Right lobe of liver (tissue), 6 donors: ENCODE measurements at regions not wholly inside any gene's neighbourhood (a gene's known extent, or its start where the extent isn't known, plus 50 kb on each side); places are given as distances from the start of the nearest gene placed in this dataset.

Source experiments
- ATAC-seq, 4 donors: fragments of 200-7000 bp; cut with Tn5 transposase; one replicate each; pipeline ENCODE4 v1.9.1; 2020; ENCODE audit warnings: mild to moderate bottlenecking in 4 of 4, moderate library complexity in 4 of 4
- DNase-seq, 3 donors: peaks; one replicate each; pipeline ENCODE4 v3.0.0-alpha.2; 2020
- H3K27ac ChIP-seq, 3 donors: fragments of 200-600 bp; one replicate each; pipeline ENCODE4 v1.8.0; 2022
- H3K27me3 ChIP-seq, 2 donors: fragments of 200-600 bp; one replicate each; pipeline ENCODE4 v1.8.0; 2022
- H3K36me3 ChIP-seq, 4 donors: fragments of 200-600 bp; sonication (generic) in 1 of 4; one replicate each; pipeline versions ENCODE4 v1.5.1 to v1.8.0; 2017 to 2022; ENCODE audit warnings: control low read depth in 1 of 4
- H3K4me1 ChIP-seq, 4 donors: fragments of 200-600 bp; sonication (generic) in 1 of 4; one replicate each; pipeline versions ENCODE4 v1.5.1 to v1.8.0; 2017 to 2022; ENCODE audit warnings: control low read depth in 1 of 4
- H3K4me3 ChIP-seq, 3 donors: fragments of 200-600 bp; one replicate each; pipeline ENCODE4 v1.8.0; 2022
- H3K9me3 ChIP-seq, 4 donors: fragments of 200-600 bp; sonication (generic) in 1 of 4; one replicate each; pipeline versions ENCODE4 v1.5.1 to v1.8.0; 2017 to 2022; ENCODE audit warnings: control low read depth in 1 of 4
- CTCF ChIP-seq, 4 donors: fragments of 200-600 bp in 3 of 4; fragments of 450-650 bp in 1 of 4; IDR thresholded peaks; one replicate each; pipeline versions ENCODE4 v1.5.1 to v1.8.0; 2016 to 2022; ENCODE audit warnings: antibody characterized with exemption in 4 of 4, mild to moderate bottlenecking in 2 of 4
- POLR2A ChIP-seq: fragments of 450-650 bp; IDR thresholded peaks from one replicate; pipeline ENCODE4 v1.6.1; 2017; ENCODE audit warnings: antibody characterized with exemption, mild to moderate bottlenecking
- WGBS: methylation state at CpG from one replicate; pipeline ENCODE4 v1.1.6; 2018; ENCODE audit warnings: low coverage, low lambda C conversion rate; ENCODE audit not compliant: insufficient coverage; ENCODE audit errors: missing lambda C conversion rate; 5-methylcytosine and 5-hydroxymethylcytosine counted together
- intact Hi-C, 2 donors: fragments of 100-400 bp; cut with DNase I; formaldehyde crosslinking; loops; one replicate each; pipeline versions ENCODE4 v1.11.2 to v1.14.1; 2022
- donor health status: DM: no; HTN: yes; CAD: no.
- donor health status: DM: no; HTN: no; CAD: no.
- donor health status: DM: no; HTN: no; CAD: no.
- donor health status: DM: no; HTN: yes; CAD: no.
- donor health status: DM: no; HTN: yes; CAD: no.

- Histone ChIP-seq H3K4me1 (no peaks in the 10 kb centered on the region), H3K27ac (no peak overlapping the region), H3K4me3 (no peak overlapping the region), H3K9me3 (no peaks in the 10 kb centered on the region), H3K36me3 (no peaks in the 10 kb centered on the region), H3K27me3 (no peaks in the 10 kb centered on the region)
- ATAC-seq (no peak), DNase-seq (no peak)
- WGBS, result 73% methylated on average over 1 of the region's 1 CpG
- intact Hi-C loops, result no loop called here
- no peak for TF ChIP-seq CTCF (IDR thresholded peaks at IDR 0.05)
- no peak for TF ChIP-seq POLR2A
Measured at GRCh38 chr5:57948091-57948490, 465.5 kb upstream of the ACTBL2 start.

- Histone ChIP-seq H3K4me1 (no peaks in the 10 kb centered on the region), H3K9me3 (no peaks in the 10 kb centered on the region), H3K4me3 (no peak overlapping the region), H3K27ac (no peak overlapping the region), H3K36me3 (no peaks in the 10 kb centered on the region), H3K27me3 (no peaks in the 10 kb centered on the region)
- DNase-seq (no peak), ATAC-seq (no peak)
- TF ChIP-seq POLR2A (no peak), CTCF (IDR thresholded peaks at IDR 0.05) (no peak)
- intact Hi-C loops, result no loop called here
- 77% methylated on average over 5 of the region's 5 CpGs for WGBS
Measured at GRCh38 chr5:57947181-57947580, 464.6 kb upstream of the ACTBL2 start.

GRCh38 chr5:57940879-57941278 is 458.3 kb upstream of the ACTBL2 start:
- no peaks in the 10 kb centered on the region for H3K36me3 ChIP-seq
- ATAC-seq, result no peak

GRCh38 chr5:57940236-57940635 is 457.6 kb upstream of the ACTBL2 start:
- 87% methylated on average over 3 of the region's 3 CpGs for WGBS
- no peak for DNase-seq
- no peak for TF ChIP-seq CTCF (IDR thresholded peaks at IDR 0.05)
- TF ChIP-seq POLR2A, result no peak
- intact Hi-C loops, result no loop called here
- Histone ChIP-seq H3K36me3 (no peaks in the 10 kb centered on the region), H3K27me3 (no peaks in the 10 kb centered on the region), H3K4me3 (no peak overlapping the region), H3K27ac (no peak overlapping the region), H3K4me1 (no peaks in the 10 kb centered on the region), H3K9me3 (no peaks in the 10 kb centered on the region)
- ATAC-seq, result no peak

More at GRCh38 chr5:57940879-57941278, 458.3 kb upstream of the ACTBL2 start:
- Histone ChIP-seq H3K4me1 (no peaks in the 10 kb centered on the region), H3K27me3 (no peaks in the 10 kb centered on the region), H3K27ac (no peak overlapping the region), H3K4me3 (no peak overlapping the region), H3K9me3 (no peaks in the 10 kb centered on the region)
- intact Hi-C loops, result no loop called here
- TF ChIP-seq POLR2A, result no peak
- no peak for TF ChIP-seq CTCF (IDR thresholded peaks at IDR 0.05)
- WGBS, result 91% methylated on average over 3 of the region's 3 CpGs
- DNase-seq, result no peak

- H3K27me3 ChIP-seq, result no peaks in the 10 kb centered on the region
- intact Hi-C loops, result no loop called here
- no peak for TF ChIP-seq POLR2A
- no peak for TF ChIP-seq CTCF (IDR thresholded peaks at IDR 0.05)
- H3K4me1 ChIP-seq, result no peaks in the 10 kb centered on the region
- no peaks in the 10 kb centered on the region for H3K36me3 ChIP-seq
- no peak for ATAC-seq
- H3K4me3 ChIP-seq, result no peak overlapping the region
- 41% methylated on average over 3 of the region's 3 CpGs for WGBS
- H3K27ac ChIP-seq, result no peak overlapping the region
- H3K9me3 ChIP-seq, result no peaks in the 10 kb centered on the region
- DNase-seq, result no peak
Measured at GRCh38 chr5:57939771-57940170, 457.2 kb upstream of the ACTBL2 start.
